HEK293T (cell line): ENCODE measurements at regions not wholly inside any gene's neighbourhood (a gene's known extent, or its start where the extent isn't known, plus 50 kb on each side); places are given as distances from the start of the nearest gene placed in this dataset.

Experiments
- CTCF ChIA-PET: fragments of 350-600 bp; formaldehyde crosslinking; extraction: SDS; loops from one replicate; lab custom pipeline; 2021; ENCODE audit warnings: antibody characterized with exemption, inconsistent platforms; lab: Yijun Ruan, JAX
- POLR2A ChIA-PET: fragments of 350-600 bp; formaldehyde crosslinking; extraction: SDS; loops from one replicate; lab custom pipeline; 2020; ENCODE audit warnings: antibody characterized with exemption, inconsistent platforms; lab: Yijun Ruan, JAX
- DNase-seq: peaks from one replicate; pipeline ENCODE4 v3.0.0; 2012; ENCODE audit warnings: mixed read lengths; ENCODE audit errors: extremely low spot score
- ARNT ChIP-seq: fragments of 450-650 bp; IDR thresholded peaks from 2 replicates; pipeline ENCODE4 v1.6.1; 2017; ENCODE audit warnings: mild to moderate bottlenecking
- BHLHE40 ChIP-seq: fragments of 450-650 bp; IDR thresholded peaks from 2 replicates; pipeline ENCODE4 v1.6.1; 2016; ENCODE audit warnings: mild to moderate bottlenecking, moderate library complexity, borderline replicate concordance
- CTBP1 ChIP-seq: fragments of 450-650 bp; IDR thresholded peaks from 2 replicates; pipeline ENCODE4 v1.6.1; 2016; ENCODE audit warnings: borderline replicate concordance
- ELF4 ChIP-seq: fragments of 450-650 bp; IDR thresholded peaks from 2 replicates; pipeline ENCODE4 v1.6.1; 2017; ENCODE audit warnings: antibody characterized with exemption
- FOXA1 ChIP-seq: fragments of 450-650 bp; IDR thresholded peaks from 2 replicates; pipeline ENCODE4 v1.6.1; 2016; ENCODE audit warnings: mild to moderate bottlenecking
- FOXK2 ChIP-seq: fragments of 450-650 bp; IDR thresholded peaks from 2 replicates; pipeline ENCODE4 v1.6.1; 2016; ENCODE audit warnings: mild to moderate bottlenecking
- FOXM1 ChIP-seq: fragments of 450-650 bp; IDR thresholded peaks from 2 replicates; pipeline ENCODE4 v1.6.1; 2017; ENCODE audit warnings: mild to moderate bottlenecking, borderline replicate concordance
- HDGF ChIP-seq: fragments of 450-650 bp; IDR thresholded peaks from 2 replicates; pipeline ENCODE4 v1.6.1; 2017; ENCODE audit warnings: antibody characterized with exemption, borderline replicate concordance
- L3MBTL2 ChIP-seq: fragments of 450-650 bp; conservative IDR thresholded peaks from 2 replicates; pipeline ENCODE4 v1.6.1; 2016; ENCODE audit warnings: mild to moderate bottlenecking
- LEF1 ChIP-seq: fragments of 450-650 bp; IDR thresholded peaks from 2 replicates; pipeline ENCODE4 v1.6.1; 2017; ENCODE audit warnings: mild to moderate bottlenecking, borderline replicate concordance
- NFRKB ChIP-seq: fragments of 450-650 bp; IDR thresholded peaks from 2 replicates; pipeline ENCODE4 v1.6.1; 2016; ENCODE audit warnings: mild to moderate bottlenecking, moderate library complexity
- PKNOX1 ChIP-seq: fragments of 450-650 bp; IDR thresholded peaks from 2 replicates; pipeline ENCODE4 v1.6.1; 2016
- SP1 ChIP-seq: fragments of 450-650 bp; IDR thresholded peaks from 2 replicates; pipeline ENCODE4 v1.6.1; 2017
- SUZ12 ChIP-seq: fragments of 450-650 bp; IDR thresholded peaks from 2 replicates; pipeline ENCODE4 v1.6.1; 2016; ENCODE audit warnings: mild to moderate bottlenecking
- TARDBP ChIP-seq: fragments of 450-650 bp; IDR thresholded peaks from 2 replicates; pipeline ENCODE4 v1.6.1; 2016
- ZNF384 ChIP-seq: fragments of 450-650 bp; IDR thresholded peaks from 2 replicates; pipeline ENCODE4 v1.6.1; 2016

DNA sequence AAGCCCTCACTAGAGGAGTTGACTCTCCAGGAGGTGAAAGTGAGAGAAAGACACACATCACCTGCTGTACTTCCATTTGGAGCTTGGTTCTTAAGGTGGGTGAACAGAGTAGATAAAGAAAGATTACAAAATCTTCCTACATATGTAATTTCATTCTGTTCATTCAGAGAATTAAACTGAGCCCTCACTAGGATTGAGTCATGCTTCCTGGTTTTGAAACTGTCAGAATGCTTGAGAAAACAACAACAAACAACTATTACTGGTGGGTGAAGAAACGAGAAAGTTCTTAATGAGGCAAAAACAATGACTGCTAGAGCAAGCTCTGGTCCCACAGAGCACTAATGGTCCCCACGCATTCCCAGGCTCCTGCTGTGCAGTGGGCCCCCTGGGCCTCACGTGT, 841.7 kb downstream of the VRK1 start:
- CTCF ChIA-PET: no interaction called here
- POLR2A ChIA-PET: no interaction called here
- no peak for TF ChIP-seq ZNF384
- TF ChIP-seq SP1: no peak
- TF ChIP-seq FOXK2: no peak
- no peak for TF ChIP-seq SUZ12
- no peak for TF ChIP-seq HDGF
- TF ChIP-seq ELF4: no peak
- TF ChIP-seq CTBP1: no peak
- TF ChIP-seq LEF1: no peak
- no peak for TF ChIP-seq FOXM1
- TF ChIP-seq BHLHE40: no peak
- no peak for TF ChIP-seq PKNOX1
- no peak for TF ChIP-seq TARDBP
- no peak for TF ChIP-seq L3MBTL2
- no peak for TF ChIP-seq NFRKB
- TF ChIP-seq ARNT: no peak
- TF ChIP-seq FOXA1: no peak
- DNase-seq: no peak

- ChIA-PET POLR2A (no interaction called here), CTCF (no interaction called here)
- no peak for TF ChIP-seq FOXA1
- TF ChIP-seq LEF1: no peak
- no peak for TF ChIP-seq L3MBTL2
- no peak for TF ChIP-seq ELF4
- TF ChIP-seq HDGF: no peak
- no peak for TF ChIP-seq FOXM1
- TF ChIP-seq BHLHE40: no peak
- TF ChIP-seq ARNT: no peak
- no peak for TF ChIP-seq TARDBP
- no peak for TF ChIP-seq ZNF384
- no peak for TF ChIP-seq SP1
- TF ChIP-seq PKNOX1: no peak
- TF ChIP-seq CTBP1: no peak
- no peak for TF ChIP-seq NFRKB
- TF ChIP-seq FOXK2: no peak
- TF ChIP-seq SUZ12: no peak
- DNase-seq: no peak
Measured at GRCh38 chr14:97640031-97640430, 842.8 kb downstream of the VRK1 start.

- no peak for DNase-seq
- ChIA-PET POLR2A (no interaction called here), CTCF (no interaction called here)
- TF ChIP-seq FOXA1 (no peak), CTBP1 (no peak), LEF1 (no peak), PKNOX1 (no peak), ELF4 (no peak), SUZ12 (no peak), SP1 (no peak), ZNF384 (no peak)
Measured at GRCh38 chr14:97641827-97642226, 844.6 kb downstream of the VRK1 start.

DNA sequence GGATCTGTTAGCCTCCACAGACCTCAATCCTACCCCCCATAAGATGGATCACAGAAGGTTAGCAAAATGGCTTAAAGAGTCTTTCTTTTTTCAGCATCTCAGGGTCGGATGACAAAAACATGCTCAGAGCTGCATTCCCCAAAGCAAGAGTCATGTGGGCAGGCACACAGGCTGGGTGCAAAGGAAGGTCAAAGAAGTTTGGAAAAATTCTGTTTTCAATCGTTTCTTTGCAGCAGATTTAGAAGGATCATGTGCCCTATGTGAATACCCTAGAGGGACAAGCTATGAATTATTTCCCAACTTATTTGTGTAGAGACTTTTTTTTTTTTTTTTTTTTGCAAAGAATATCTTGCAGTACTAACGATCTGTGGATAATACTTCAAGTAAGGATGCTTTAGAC, 845.4 kb downstream of the VRK1 start:
- DNase-seq: no peak

DNA sequence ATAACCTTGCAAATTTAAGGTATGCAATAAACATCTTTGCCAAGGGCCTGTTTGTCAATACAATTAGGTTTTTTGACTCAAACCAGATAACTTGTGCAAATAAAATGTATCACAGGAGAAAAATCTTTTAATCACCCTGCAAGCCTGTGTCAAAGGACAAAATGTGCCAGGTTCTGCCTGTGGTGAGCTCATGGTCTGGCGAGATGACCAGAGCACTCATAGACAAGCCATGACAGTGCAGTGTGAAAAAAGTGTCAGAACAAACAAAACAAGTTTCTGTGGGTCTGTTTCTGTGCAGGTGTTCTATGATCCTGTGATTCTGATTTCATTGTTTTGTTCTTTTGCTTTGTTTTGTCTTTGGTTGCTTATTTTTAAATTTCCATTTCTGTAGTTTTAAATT, 847.2 kb downstream of the VRK1 start:
- POLR2A ChIA-PET: no interaction called here

More for the DNA sequence above, 845.4 kb downstream of the VRK1 start:
- TF ChIP-seq FOXA1 (no peak), FOXK2 (no peak), ZNF384 (no peak), ARNT (no peak), SP1 (no peak)
- ChIA-PET POLR2A (no interaction called here), CTCF (no interaction called here)

DNA sequence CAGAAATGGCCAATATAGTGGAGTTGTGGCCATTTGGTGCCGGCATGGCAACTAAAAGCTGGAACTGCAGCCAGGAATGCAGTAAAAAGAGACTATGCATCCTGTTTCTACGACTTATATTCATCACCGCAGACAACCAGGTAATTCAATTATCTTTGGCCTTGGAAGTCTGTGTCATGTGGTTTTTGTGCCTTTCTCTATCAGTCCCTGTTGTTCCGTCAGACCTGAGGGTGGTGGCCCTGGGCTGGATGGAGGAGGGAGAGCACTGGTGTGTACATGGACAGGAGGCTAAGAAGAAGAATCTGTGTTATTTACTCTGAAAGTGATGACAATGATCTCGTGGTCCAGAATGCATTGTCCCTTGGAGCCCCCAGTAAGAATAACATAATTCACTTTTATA, 852.6 kb downstream of the VRK1 start:
- TF ChIP-seq FOXK2 (no peak), NFRKB (no peak), ARNT (no peak), CTBP1 (no peak), L3MBTL2 (no peak), LEF1 (no peak), HDGF (no peak), ZNF384 (no peak)
- CTCF ChIA-PET: no interaction called here
- POLR2A ChIA-PET: no interaction called here
- DNase-seq: no peak

More for the DNA sequence above, 847.2 kb downstream of the VRK1 start:
- no peak for DNase-seq
- TF ChIP-seq ZNF384 (no peak), CTBP1 (no peak), SP1 (no peak), PKNOX1 (no peak), BHLHE40 (no peak), L3MBTL2 (no peak), NFRKB (no peak), FOXK2 (no peak)
- CTCF ChIA-PET: no interaction called here
